Omental fat pad (tissue), 3 donors: ENCODE measurements at regions not wholly inside any gene's neighbourhood (a gene's known extent, or its start where the extent isn't known, plus 50 kb on each side); places are given as distances from the start of the nearest gene placed in this dataset.
"Not testable (repeated sequence)": the region's sequence is repeated elsewhere in the genome, so short reads cannot be mapped to it uniquely, and the experiment has no call there.

Source experiments
- ATAC-seq: fragments of 150-250 bp; one replicate; pipeline ENCODE4 v1.9.1; 2016; ENCODE audit warnings: mild to moderate bottlenecking, moderate library complexity; ENCODE audit not compliant: low FRiP score
- DNase-seq: peaks from one replicate; pipeline ENCODE4 v3.0.0-alpha.2; 2019; ENCODE audit warnings: low spot score
- CTCF ChIP-seq, 3 donors: fragments of 450-650 bp; IDR thresholded peaks; one replicate each; pipeline ENCODE4 v1.5.1; 2016 to 2017; ENCODE audit warnings: antibody characterized with exemption in 3 of 3, mild to moderate bottlenecking in 3 of 3, moderate library complexity in 2 of 3

- TF ChIP-seq CTCF (IDR thresholded peaks at IDR 0.05) = no peak
- no peak for ATAC-seq
- no peak for DNase-seq
Measured at GRCh38 chr16:59522826-59523225, 788.7 kb upstream of the GOT2 start.

GRCh38 chr16:59518721-59519120 is 784.6 kb upstream of the GOT2 start:
- DNase-seq, ATAC-seq: not testable (repeated sequence)

- no peak for TF ChIP-seq CTCF (IDR thresholded peaks at IDR 0.05)
- ATAC-seq (no peak), DNase-seq (no peak)
Measured at GRCh38 chr16:59514651-59515050, 780.5 kb upstream of the GOT2 start.

GRCh38 chr16:59510008-59510424 is 775.9 kb upstream of the GOT2 start:
- no peak for ATAC-seq
- no peak for TF ChIP-seq CTCF (IDR thresholded peaks at IDR 0.05)

GRCh38 chr16:59500601-59501000 is 766.5 kb upstream of the GOT2 start:
- TF ChIP-seq CTCF (IDR thresholded peaks at IDR 0.05) = no peak
- no peak for ATAC-seq
- DNase-seq = no peak

More at GRCh38 chr16:59510008-59510424, 775.9 kb upstream of the GOT2 start:
- DNase-seq = no peak

GRCh38 chr16:59487067-59487466 is 753.0 kb upstream of the GOT2 start:
- DNase-seq (no peak), ATAC-seq (no peak)
- TF ChIP-seq CTCF (IDR thresholded peaks at IDR 0.05) = no peak

- no peak for DNase-seq
Measured at GRCh38 chr16:59484833-59485516, 750.9 kb upstream of the GOT2 start.

More at GRCh38 chr16:59484833-59485516, 750.9 kb upstream of the GOT2 start:
- no peak for ATAC-seq
- no peak for TF ChIP-seq CTCF (IDR thresholded peaks at IDR 0.05)
